GM23338 (cell line): ENCODE measurements at regions not wholly inside any gene's neighbourhood (a gene's known extent, or its start where the extent isn't known, plus 50 kb on each side); places are given as distances from the start of the nearest gene placed in this dataset.

Source experiments
- ATAC-seq: fragments of 200-7000 bp; cut with Tn5 transposase; 3 replicates; pipeline ENCODE4 v1.9.1; 2020
- DNase-seq: peaks from one replicate; pipeline ENCODE4 v3.0.0-alpha.2; 2015; ENCODE audit warnings: low spot score
- H2AFZ ChIP-seq: fragments of 200-600 bp; sonication (generic); 2 replicates; pipeline ENCODE4 v1.8.0; 2016; ENCODE audit warnings: antibody characterized with exemption, mild to moderate bottlenecking, moderate library complexity
- H3F3A ChIP-seq: fragments of 200-600 bp; sonication (generic); replicated peaks from 2 replicates; pipeline ENCODE4 v1.8.0; 2017; ENCODE audit warnings: antibody characterized with exemption, mixed run types, low read depth
- H3K27ac ChIP-seq: fragments of 200-600 bp; sonication (generic); 2 replicates; pipeline ENCODE4 v1.6.1; 2016; ENCODE audit warnings: low read depth
- H3K27me3 ChIP-seq: fragments of 200-600 bp; sonication (generic); 2 replicates; pipeline ENCODE4 v1.8.0; 2016; ENCODE audit warnings: mild to moderate bottlenecking, mixed run types, moderate library complexity; ENCODE audit not compliant: insufficient read depth
- H3K36me3 ChIP-seq: fragments of 200-600 bp; sonication (generic); 2 replicates; pipeline ENCODE4 v1.8.0; 2016; ENCODE audit warnings: mild to moderate bottlenecking; ENCODE audit not compliant: insufficient read depth
- H3K4me1 ChIP-seq: fragments of 200-600 bp; sonication (generic); 2 replicates; pipeline ENCODE4 v1.8.0; 2016; ENCODE audit warnings: mild to moderate bottlenecking, moderate library complexity; ENCODE audit not compliant: insufficient read depth
- H3K4me2 ChIP-seq: fragments of 200-600 bp; sonication (generic); 2 replicates; pipeline ENCODE4 v1.7.1; 2017; ENCODE audit warnings: mixed run types
- H3K4me3 ChIP-seq: fragments of 200-600 bp; sonication (generic); 2 replicates; pipeline ENCODE4 v1.6.1; 2016; ENCODE audit warnings: mixed run types
- H3K79me2 ChIP-seq: fragments of 200-600 bp; sonication (generic); replicated peaks from 2 replicates; pipeline ENCODE4 v1.8.0; 2017; ENCODE audit warnings: mild to moderate bottlenecking; ENCODE audit not compliant: insufficient read depth
- H3K9me2 ChIP-seq: fragments of 200-600 bp; sonication (generic); 2 replicates; pipeline ENCODE4 v1.8.0; 2017; ENCODE audit not compliant: insufficient read depth
- H4K20me1 ChIP-seq: fragments of 200-600 bp; sonication (generic); replicated peaks from 2 replicates; pipeline ENCODE4 v1.8.0; 2017; ENCODE audit warnings: mild to moderate bottlenecking; ENCODE audit not compliant: insufficient read depth
- H3K27ac Mint-ChIP-seq: 2 replicates; pipeline ENCODE4 v1.8.0; 2020; ENCODE audit warnings: inconsistent platforms, mild to moderate bottlenecking, moderate library complexity, mixed read lengths
- H3K27me3 Mint-ChIP-seq: 3 replicates; pipeline ENCODE4 v1.8.0; 2022; ENCODE audit warnings: low read depth, mild to moderate bottlenecking, moderate library complexity, mixed read lengths, inconsistent platforms; ENCODE audit not compliant: insufficient read depth, poor library complexity
- H3K36me3 Mint-ChIP-seq: 3 replicates; pipeline ENCODE4 v1.8.0; 2021; ENCODE audit warnings: low read depth, mild to moderate bottlenecking, inconsistent platforms, moderate library complexity, mixed read lengths
- H3K4me1 Mint-ChIP-seq: 3 replicates; pipeline ENCODE4 v1.8.0; 2020; ENCODE audit warnings: mild to moderate bottlenecking, inconsistent platforms, mixed read lengths
- H3K4me3 Mint-ChIP-seq: 3 replicates; pipeline ENCODE4 v1.8.0; 2021; ENCODE audit warnings: moderate library complexity, mild to moderate bottlenecking, inconsistent platforms, mixed read lengths
- H3K9me3 Mint-ChIP-seq: 3 replicates; pipeline ENCODE4 v1.8.0; 2020; ENCODE audit warnings: moderate library complexity, mild to moderate bottlenecking, inconsistent platforms, mixed read lengths
- EZH2 ChIP-seq: fragments of 200-600 bp; sonication (generic); IDR thresholded peaks from one replicate; pipeline ENCODE4 v1.8.0; 2017; ENCODE audit warnings: antibody characterized with exemption, mild to moderate bottlenecking, low read depth; ENCODE audit not compliant: unreplicated experiment
- JUNB ChIP-seq: IDR thresholded peaks from one replicate; pipeline ENCODE4 v1.6.1; 2016; ENCODE audit warnings: antibody characterized with exemption; ENCODE audit not compliant: unreplicated experiment
- STAT1 ChIP-seq: IDR thresholded peaks from one replicate; pipeline ENCODE4 v1.6.1; 2016; ENCODE audit warnings: antibody characterized with exemption; ENCODE audit not compliant: unreplicated experiment
- ZNF114 ChIP-seq: fragments of 250-450 bp; sonication (Bioruptor Pico); IDR thresholded peaks from 2 replicates; pipeline ENCODE4 v1.5.0; 2020; ENCODE audit warnings: mild to moderate bottlenecking, moderate library complexity
- ZNF331 ChIP-seq: fragments of 250-450 bp; sonication (Bioruptor Pico); IDR thresholded peaks from 2 replicates; pipeline ENCODE4 v1.5.0; 2020; ENCODE audit warnings: low read depth, mild to moderate bottlenecking, moderate library complexity
- TF ChIP-seq, protein P1 (sequence below): IDR thresholded peaks from 2 replicates; pipeline ENCODE4 v1.6.1; 2016; ENCODE audit warnings: antibody characterized with exemption
- TF ChIP-seq, protein P2 (sequence below), 2 experiments: fragments of 200-600 bp in 1 of 2; sonication (generic) in 1 of 2; conservative IDR thresholded peaks; 2 replicates each; pipeline versions ENCODE4 v1.5.1 to v1.6.1; 2016 to 2017; ENCODE audit warnings: antibody characterized with exemption in 2 of 2, low read depth in 2 of 2, mild to moderate bottlenecking in 2 of 2, moderate library complexity in 1 of 2
- TF ChIP-seq, protein P3 (sequence below): IDR thresholded peaks from one replicate; pipeline ENCODE4 v1.6.1; 2018; ENCODE audit warnings: antibody characterized with exemption; ENCODE audit not compliant: unreplicated experiment
- TF ChIP-seq, protein P4 (sequence below): fragments of 250-450 bp; sonication (Bioruptor Pico); IDR thresholded peaks from 2 replicates; pipeline ENCODE4 v1.5.0; 2020; ENCODE audit warnings: mild to moderate bottlenecking, moderate library complexity

DNA sequence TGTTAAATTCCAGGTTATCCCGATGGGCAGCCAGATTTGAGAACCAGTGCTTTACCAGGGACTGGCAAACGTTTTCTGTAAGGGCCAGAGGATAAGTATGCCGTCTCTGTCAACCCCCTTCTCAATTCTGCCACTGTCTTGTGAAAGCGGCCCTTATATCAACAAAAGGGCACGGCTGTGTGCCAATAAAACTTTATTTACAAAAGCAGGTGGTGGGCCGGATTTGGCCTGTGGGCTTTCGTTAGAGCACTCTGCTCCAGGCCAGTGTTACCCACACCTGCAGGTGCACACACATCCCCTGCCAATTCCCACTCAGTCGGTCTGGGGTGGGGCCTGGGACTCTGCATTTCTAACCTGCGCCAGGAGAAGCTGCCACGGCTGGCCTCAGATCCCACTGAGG, 111.2 kb downstream of the RFLNA start (continued):
- TF ChIP-seq, protein P1, sequence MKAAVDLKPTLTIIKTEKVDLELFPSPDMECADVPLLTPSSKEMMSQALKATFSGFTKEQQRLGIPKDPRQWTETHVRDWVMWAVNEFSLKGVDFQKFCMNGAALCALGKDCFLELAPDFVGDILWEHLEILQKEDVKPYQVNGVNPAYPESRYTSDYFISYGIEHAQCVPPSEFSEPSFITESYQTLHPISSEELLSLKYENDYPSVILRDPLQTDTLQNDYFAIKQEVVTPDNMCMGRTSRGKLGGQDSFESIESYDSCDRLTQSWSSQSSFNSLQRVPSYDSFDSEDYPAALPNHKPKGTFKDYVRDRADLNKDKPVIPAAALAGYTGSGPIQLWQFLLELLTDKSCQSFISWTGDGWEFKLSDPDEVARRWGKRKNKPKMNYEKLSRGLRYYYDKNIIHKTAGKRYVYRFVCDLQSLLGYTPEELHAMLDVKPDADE = no peak
- TF ChIP-seq, protein P2, sequence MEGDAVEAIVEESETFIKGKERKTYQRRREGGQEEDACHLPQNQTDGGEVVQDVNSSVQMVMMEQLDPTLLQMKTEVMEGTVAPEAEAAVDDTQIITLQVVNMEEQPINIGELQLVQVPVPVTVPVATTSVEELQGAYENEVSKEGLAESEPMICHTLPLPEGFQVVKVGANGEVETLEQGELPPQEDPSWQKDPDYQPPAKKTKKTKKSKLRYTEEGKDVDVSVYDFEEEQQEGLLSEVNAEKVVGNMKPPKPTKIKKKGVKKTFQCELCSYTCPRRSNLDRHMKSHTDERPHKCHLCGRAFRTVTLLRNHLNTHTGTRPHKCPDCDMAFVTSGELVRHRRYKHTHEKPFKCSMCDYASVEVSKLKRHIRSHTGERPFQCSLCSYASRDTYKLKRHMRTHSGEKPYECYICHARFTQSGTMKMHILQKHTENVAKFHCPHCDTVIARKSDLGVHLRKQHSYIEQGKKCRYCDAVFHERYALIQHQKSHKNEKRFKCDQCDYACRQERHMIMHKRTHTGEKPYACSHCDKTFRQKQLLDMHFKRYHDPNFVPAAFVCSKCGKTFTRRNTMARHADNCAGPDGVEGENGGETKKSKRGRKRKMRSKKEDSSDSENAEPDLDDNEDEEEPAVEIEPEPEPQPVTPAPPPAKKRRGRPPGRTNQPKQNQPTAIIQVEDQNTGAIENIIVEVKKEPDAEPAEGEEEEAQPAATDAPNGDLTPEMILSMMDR (conservative IDR thresholded peaks at IDR 0.05; ENCODE audit: low read depth in 2 of 2) = no peak
- TF ChIP-seq ZNF114 = no peak

DNA sequence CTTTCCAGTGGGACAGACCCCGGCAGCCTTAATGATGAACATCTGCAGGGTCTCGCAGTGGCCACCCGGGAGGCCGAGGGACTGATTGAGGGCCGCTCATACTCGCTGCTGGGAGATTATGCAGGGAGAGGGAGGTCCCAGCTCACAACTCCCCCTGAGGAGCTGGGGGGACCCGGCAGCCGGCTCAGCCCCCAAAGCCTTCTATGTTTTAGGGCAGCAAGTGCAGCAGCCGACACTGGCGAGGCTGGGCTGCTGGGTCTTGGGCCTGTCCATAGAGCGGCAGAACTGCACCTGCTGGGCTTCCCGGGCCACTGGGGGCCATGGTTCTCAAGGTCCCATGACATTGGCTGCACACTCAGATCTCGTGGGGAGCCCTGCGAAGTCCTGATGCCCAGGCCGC, 110.7 kb downstream of the RFLNA start:
- H3K4me1 Mint-ChIP-seq = peaks cover 44% of the 10 kb centered on the region
- Histone ChIP-seq H3K36me3 (peaks cover 5% of the 10 kb centered on the region; the same call in 1 of the 2 replicates), H3F3A (no peaks in the 10 kb centered on the region), H3K4me1 (peaks cover 2% of the 10 kb centered on the region; the same call in 1 of the 2 replicates), H2AFZ (no peak overlapping the region), H3K9me2 (no peaks in the 10 kb centered on the region), H4K20me1 (peaks cover under 1% of the 10 kb centered on the region), H3K79me2 (peaks cover 29% of the 10 kb centered on the region), H3K27me3 (no peaks in the 10 kb centered on the region), H3K27ac (no peak overlapping the region), H3K4me2 (no peak overlapping the region), H3K4me3 (no peak overlapping the region)
- peaks cover 22% of the 10 kb centered on the region for H3K36me3 Mint-ChIP-seq
- peaks cover 18% of the 10 kb centered on the region for H3K27me3 Mint-ChIP-seq
- H3K27ac Mint-ChIP-seq = no peak overlapping the region; the same call in 1 of the 2 replicates
- no peaks in the 10 kb centered on the region; the same call in 2 of the 3 replicates for H3K9me3 Mint-ChIP-seq
- no peak overlapping the region for H3K4me3 Mint-ChIP-seq
- ATAC-seq = no peak
- DNase-seq = no peak
- TF ChIP-seq, protein P3, sequence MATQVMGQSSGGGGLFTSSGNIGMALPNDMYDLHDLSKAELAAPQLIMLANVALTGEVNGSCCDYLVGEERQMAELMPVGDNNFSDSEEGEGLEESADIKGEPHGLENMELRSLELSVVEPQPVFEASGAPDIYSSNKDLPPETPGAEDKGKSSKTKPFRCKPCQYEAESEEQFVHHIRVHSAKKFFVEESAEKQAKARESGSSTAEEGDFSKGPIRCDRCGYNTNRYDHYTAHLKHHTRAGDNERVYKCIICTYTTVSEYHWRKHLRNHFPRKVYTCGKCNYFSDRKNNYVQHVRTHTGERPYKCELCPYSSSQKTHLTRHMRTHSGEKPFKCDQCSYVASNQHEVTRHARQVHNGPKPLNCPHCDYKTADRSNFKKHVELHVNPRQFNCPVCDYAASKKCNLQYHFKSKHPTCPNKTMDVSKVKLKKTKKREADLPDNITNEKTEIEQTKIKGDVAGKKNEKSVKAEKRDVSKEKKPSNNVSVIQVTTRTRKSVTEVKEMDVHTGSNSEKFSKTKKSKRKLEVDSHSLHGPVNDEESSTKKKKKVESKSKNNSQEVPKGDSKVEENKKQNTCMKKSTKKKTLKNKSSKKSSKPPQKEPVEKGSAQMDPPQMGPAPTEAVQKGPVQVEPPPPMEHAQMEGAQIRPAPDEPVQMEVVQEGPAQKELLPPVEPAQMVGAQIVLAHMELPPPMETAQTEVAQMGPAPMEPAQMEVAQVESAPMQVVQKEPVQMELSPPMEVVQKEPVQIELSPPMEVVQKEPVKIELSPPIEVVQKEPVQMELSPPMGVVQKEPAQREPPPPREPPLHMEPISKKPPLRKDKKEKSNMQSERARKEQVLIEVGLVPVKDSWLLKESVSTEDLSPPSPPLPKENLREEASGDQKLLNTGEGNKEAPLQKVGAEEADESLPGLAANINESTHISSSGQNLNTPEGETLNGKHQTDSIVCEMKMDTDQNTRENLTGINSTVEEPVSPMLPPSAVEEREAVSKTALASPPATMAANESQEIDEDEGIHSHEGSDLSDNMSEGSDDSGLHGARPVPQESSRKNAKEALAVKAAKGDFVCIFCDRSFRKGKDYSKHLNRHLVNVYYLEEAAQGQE = no peak
- TF ChIP-seq ZNF331 (CRISPR knock-in tag) = no peak
- no peak for TF ChIP-seq JUNB
- no peak for TF ChIP-seq STAT1
- TF ChIP-seq, protein P4, sequence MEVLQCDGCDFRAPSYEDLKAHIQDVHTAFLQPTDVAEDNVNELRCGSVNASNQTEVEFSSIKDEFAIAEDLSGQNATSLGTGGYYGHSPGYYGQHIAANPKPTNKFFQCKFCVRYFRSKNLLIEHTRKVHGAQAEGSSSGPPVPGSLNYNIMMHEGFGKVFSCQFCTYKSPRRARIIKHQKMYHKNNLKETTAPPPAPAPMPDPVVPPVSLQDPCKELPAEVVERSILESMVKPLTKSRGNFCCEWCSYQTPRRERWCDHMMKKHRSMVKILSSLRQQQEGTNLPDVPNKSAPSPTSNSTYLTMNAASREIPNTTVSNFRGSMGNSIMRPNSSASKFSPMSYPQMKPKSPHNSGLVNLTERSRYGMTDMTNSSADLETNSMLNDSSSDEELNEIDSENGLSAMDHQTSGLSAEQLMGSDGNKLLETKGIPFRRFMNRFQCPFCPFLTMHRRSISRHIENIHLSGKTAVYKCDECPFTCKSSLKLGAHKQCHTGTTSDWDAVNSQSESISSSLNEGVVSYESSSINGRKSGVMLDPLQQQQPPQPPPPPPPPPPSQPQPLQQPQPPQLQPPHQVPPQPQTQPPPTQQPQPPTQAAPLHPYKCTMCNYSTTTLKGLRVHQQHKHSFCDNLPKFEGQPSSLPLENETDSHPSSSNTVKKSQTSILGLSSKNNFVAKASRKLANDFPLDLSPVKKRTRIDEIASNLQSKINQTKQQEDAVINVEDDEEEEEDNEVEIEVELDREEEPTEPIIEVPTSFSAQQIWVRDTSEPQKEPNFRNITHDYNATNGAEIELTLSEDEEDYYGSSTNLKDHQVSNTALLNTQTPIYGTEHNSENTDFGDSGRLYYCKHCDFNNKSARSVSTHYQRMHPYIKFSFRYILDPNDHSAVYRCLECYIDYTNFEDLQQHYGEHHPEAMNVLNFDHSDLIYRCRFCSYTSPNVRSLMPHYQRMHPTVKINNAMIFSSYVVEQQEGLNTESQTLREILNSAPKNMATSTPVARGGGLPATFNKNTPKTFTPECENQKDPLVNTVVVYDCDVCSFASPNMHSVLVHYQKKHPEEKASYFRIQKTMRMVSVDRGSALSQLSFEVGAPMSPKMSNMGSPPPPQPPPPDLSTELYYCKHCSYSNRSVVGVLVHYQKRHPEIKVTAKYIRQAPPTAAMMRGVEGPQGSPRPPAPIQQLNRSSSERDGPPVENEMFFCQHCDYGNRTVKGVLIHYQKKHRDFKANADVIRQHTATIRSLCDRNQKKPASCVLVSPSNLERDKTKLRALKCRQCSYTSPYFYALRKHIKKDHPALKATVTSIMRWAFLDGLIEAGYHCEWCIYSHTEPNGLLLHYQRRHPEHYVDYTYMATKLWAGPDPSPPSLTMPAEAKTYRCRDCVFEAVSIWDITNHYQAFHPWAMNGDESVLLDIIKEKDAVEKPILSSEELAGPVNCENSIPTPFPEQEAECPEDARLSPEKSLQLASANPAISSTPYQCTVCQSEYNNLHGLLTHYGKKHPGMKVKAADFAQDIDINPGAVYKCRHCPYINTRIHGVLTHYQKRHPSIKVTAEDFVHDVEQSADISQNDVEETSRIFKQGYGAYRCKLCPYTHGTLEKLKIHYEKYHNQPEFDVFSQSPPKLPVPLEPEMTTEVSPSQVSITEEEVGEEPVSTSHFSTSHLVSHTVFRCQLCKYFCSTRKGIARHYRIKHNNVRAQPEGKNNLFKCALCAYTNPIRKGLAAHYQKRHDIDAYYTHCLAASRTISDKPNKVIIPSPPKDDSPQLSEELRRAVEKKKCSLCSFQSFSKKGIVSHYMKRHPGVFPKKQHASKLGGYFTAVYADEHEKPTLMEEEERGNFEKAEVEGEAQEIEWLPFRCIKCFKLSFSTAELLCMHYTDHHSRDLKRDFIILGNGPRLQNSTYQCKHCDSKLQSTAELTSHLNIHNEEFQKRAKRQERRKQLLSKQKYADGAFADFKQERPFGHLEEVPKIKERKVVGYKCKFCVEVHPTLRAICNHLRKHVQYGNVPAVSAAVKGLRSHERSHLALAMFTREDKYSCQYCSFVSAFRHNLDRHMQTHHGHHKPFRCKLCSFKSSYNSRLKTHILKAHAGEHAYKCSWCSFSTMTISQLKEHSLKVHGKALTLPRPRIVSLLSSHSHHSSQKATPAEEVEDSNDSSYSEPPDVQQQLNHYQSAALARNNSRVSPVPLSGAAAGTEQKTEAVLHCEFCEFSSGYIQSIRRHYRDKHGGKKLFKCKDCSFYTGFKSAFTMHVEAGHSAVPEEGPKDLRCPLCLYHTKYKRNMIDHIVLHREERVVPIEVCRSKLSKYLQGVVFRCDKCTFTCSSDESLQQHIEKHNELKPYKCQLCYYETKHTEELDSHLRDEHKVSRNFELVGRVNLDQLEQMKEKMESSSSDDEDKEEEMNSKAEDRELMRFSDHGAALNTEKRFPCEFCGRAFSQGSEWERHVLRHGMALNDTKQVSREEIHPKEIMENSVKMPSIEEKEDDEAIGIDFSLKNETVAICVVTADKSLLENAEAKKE = no peak
- TF ChIP-seq, protein P2 (conservative IDR thresholded peaks at IDR 0.05; ENCODE audit: low read depth in 2 of 2) = no peak
- no peak for TF ChIP-seq EZH2
